ENCODE measurements at regions not wholly inside any gene's neighbourhood (a gene's known extent, or its start where the extent isn't known, plus 50 kb on each side); places are given as distances from the start of the nearest gene placed in this dataset.

- TF ChIP-seq, protein P1, sequence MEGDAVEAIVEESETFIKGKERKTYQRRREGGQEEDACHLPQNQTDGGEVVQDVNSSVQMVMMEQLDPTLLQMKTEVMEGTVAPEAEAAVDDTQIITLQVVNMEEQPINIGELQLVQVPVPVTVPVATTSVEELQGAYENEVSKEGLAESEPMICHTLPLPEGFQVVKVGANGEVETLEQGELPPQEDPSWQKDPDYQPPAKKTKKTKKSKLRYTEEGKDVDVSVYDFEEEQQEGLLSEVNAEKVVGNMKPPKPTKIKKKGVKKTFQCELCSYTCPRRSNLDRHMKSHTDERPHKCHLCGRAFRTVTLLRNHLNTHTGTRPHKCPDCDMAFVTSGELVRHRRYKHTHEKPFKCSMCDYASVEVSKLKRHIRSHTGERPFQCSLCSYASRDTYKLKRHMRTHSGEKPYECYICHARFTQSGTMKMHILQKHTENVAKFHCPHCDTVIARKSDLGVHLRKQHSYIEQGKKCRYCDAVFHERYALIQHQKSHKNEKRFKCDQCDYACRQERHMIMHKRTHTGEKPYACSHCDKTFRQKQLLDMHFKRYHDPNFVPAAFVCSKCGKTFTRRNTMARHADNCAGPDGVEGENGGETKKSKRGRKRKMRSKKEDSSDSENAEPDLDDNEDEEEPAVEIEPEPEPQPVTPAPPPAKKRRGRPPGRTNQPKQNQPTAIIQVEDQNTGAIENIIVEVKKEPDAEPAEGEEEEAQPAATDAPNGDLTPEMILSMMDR (IDR thresholded peaks at IDR 0.05), result no peak
- no peak for TF ChIP-seq POLR2A (IDR thresholded peaks at IDR 0.05)
Observed at GRCh38 chr3:80734920-80735319, 967.1 kb upstream of the ROBO1 start.
